ENCODE measurements at regions not wholly inside any gene's neighbourhood (a gene's known extent, or its start where the extent isn't known, plus 50 kb on each side); places are given as distances from the start of the nearest gene placed in this dataset.

DNA sequence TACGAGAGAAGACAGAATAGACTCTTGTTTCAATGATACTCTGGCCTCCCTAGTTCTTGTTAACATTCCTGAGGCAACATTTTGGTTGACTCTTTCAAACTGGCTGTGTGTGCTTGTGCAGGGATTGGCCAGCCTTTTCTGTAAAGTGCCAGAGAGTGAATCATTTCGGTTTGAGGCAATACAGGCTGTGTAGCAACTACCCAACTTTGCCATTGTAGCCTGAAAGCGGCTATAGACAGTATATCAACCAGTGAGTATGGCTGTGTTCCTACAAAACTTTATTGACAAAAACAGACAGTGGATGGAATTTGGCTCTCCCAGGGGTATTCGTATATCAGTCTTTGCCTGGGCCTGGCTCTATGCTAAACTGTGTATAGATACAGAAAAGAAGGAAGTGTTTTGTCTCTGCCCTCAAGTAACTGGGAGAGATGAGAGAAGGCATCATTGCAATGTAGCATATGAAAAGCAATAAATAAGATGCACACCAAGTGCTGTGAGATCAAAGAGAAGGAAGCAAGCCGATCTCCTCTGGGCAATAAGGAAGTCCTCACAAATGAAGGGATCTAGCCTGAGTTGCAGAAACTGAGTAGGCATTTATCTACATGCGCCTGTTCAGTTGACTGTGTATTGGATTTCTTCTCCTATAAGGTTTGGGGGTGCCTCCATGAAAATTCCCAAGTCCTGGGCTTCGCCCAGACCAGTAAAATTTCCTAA, 568.0 kb upstream of the KLF4 start:
- no peak overlapping the region for H3K4me2 ChIP-seq (replicated peaks; ENCODE audit: low read depth, low read length, poor library complexity, severe bottlenecking)
- intact Hi-C loops (cut with micrococcal nuclease): no loop called here
- DNase-seq: no peak
- H3K79me2 ChIP-seq (ENCODE audit: control insufficient read depth, insufficient read depth, low read length): no peaks in the 10 kb centered on the region
- H4K20me1 ChIP-seq (ENCODE audit: control insufficient read depth, insufficient read depth, low read length, poor library complexity, severe bottlenecking): no peaks in the 10 kb centered on the region
- Mint-ChIP-seq H3K4me3 (no peak overlapping the region), H3K27ac (no peak overlapping the region), H3K27me3 (peaks cover 7% of the 10 kb centered on the region), H3K9me3 (ENCODE audit: insufficient read depth) (no peaks in the 10 kb centered on the region), H3K4me1 (no peaks in the 10 kb centered on the region)
- CTCF ChIA-PET: no interaction called here
- no peak overlapping the region for H3K27ac ChIP-seq (ENCODE audit: low read length in 2 of 2)
- H3K9ac ChIP-seq (ENCODE audit: low read length): no peak overlapping the region
- H2AFZ ChIP-seq (ENCODE audit: insufficient read depth, low read depth, low read length, poor library complexity, severe bottlenecking): no peak overlapping the region
- ATAC-seq (ENCODE audit: low read depth): no peak
- H3K9me3 ChIP-seq (ENCODE audit: control extremely low read depth in 1 of 3, control insufficient read depth in 2 of 3, insufficient read depth in 1 of 3, low read length in 2 of 3): no peaks in the 10 kb centered on the region
- POLR2A ChIA-PET: no interaction called here
- no peak overlapping the region for H3K4me3 ChIP-seq (ENCODE audit: control extremely low read depth in 1 of 5, extremely low read depth in 1 of 5, insufficient read depth in 1 of 5, low read depth in 2 of 5, low read length in 4 of 5)
- TF ChIP-seq, protein P1, sequence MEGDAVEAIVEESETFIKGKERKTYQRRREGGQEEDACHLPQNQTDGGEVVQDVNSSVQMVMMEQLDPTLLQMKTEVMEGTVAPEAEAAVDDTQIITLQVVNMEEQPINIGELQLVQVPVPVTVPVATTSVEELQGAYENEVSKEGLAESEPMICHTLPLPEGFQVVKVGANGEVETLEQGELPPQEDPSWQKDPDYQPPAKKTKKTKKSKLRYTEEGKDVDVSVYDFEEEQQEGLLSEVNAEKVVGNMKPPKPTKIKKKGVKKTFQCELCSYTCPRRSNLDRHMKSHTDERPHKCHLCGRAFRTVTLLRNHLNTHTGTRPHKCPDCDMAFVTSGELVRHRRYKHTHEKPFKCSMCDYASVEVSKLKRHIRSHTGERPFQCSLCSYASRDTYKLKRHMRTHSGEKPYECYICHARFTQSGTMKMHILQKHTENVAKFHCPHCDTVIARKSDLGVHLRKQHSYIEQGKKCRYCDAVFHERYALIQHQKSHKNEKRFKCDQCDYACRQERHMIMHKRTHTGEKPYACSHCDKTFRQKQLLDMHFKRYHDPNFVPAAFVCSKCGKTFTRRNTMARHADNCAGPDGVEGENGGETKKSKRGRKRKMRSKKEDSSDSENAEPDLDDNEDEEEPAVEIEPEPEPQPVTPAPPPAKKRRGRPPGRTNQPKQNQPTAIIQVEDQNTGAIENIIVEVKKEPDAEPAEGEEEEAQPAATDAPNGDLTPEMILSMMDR (IDR thresholded peaks at IDR 0.05): no peak
- TF ChIP-seq EZH2 (IDR thresholded peaks at IDR 0.05; ENCODE audit: borderline replicate concordance, insufficient read depth, low read depth, low read length, poor library complexity, severe bottlenecking): no peak
- H3K27me3 ChIP-seq (replicated peaks in 1 of 4; ENCODE audit: control extremely low read depth in 1 of 4, control insufficient read depth in 3 of 4, insufficient read depth in 4 of 4, low read length in 3 of 4): no peaks in the 10 kb centered on the region
- H3K36me3 ChIP-seq (replicated peaks in 1 of 2; ENCODE audit: control extremely low read depth in 1 of 2, control insufficient read depth in 1 of 2, extremely low read depth in 1 of 2, insufficient read depth in 2 of 2, low read length in 1 of 2): no peaks in the 10 kb centered on the region
- no peaks in the 10 kb centered on the region for H3K4me1 ChIP-seq (ENCODE audit: control insufficient read depth in 2 of 2, insufficient read depth in 2 of 2, low read length in 2 of 2)
- WGBS (ENCODE audit: insufficient coverage): 90% methylated on average over 7 of the region's 7 CpGs

DNA sequence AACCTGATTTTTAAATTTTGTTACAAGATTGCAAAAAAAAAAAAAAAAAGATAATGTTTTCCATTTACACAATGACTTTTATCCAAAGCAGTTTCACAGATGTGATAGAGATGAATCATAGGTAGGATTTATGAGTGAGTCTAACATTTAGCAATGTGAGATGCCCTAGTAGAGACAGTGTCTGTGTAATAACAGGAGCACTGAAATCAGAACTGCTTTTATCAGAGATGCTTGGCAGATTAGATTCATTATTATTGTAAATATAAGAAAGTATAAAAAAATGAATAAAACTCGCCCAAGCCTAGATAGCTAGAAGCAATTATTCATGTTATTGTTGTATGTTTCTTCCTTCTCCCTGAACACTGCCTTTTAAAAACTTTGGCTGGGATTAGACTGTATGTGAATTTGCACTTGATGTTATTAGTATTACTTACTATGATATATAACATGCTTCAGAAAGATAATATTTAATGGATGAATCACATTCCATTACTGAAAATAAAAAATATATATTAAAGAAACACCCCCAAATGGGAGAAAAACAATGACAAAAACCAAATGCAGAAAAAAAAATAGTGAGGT, 567.3 kb upstream of the KLF4 start:
- Histone ChIP-seq H4K20me1 (ENCODE audit: control insufficient read depth, insufficient read depth, low read length, poor library complexity, severe bottlenecking) (no peaks in the 10 kb centered on the region), H3K9me3 (ENCODE audit: control extremely low read depth in 1 of 3, control insufficient read depth in 2 of 3, insufficient read depth in 1 of 3, low read length in 2 of 3) (no peaks in the 10 kb centered on the region), H3K4me3 (ENCODE audit: control extremely low read depth in 1 of 5, extremely low read depth in 1 of 5, insufficient read depth in 1 of 5, low read depth in 2 of 5, low read length in 4 of 5) (no peak overlapping the region), H3K9ac (ENCODE audit: low read length) (no peak overlapping the region), H3K27me3 (replicated peaks in 1 of 4; ENCODE audit: control extremely low read depth in 1 of 4, control insufficient read depth in 3 of 4, insufficient read depth in 4 of 4, low read length in 3 of 4) (no peaks in the 10 kb centered on the region), H3K27ac (ENCODE audit: low read length in 2 of 2) (no peak overlapping the region), H3K4me1 (ENCODE audit: control insufficient read depth in 2 of 2, insufficient read depth in 2 of 2, low read length in 2 of 2) (no peaks in the 10 kb centered on the region), H3K79me2 (ENCODE audit: control insufficient read depth, insufficient read depth, low read length) (no peaks in the 10 kb centered on the region), H2AFZ (ENCODE audit: insufficient read depth, low read depth, low read length, poor library complexity, severe bottlenecking) (no peak overlapping the region), H3K4me2 (replicated peaks; ENCODE audit: low read depth, low read length, poor library complexity, severe bottlenecking) (no peak overlapping the region), H3K36me3 (replicated peaks in 1 of 2; ENCODE audit: control extremely low read depth in 1 of 2, control insufficient read depth in 1 of 2, extremely low read depth in 1 of 2, insufficient read depth in 2 of 2, low read length in 1 of 2) (no peaks in the 10 kb centered on the region)
- H3K27ac Mint-ChIP-seq: no peak overlapping the region
- ChIA-PET CTCF (no interaction called here), POLR2A (no interaction called here)
- no CpG with 5 or more reads among the region's 1 CpG for WGBS (ENCODE audit: insufficient coverage)
- H3K4me1 Mint-ChIP-seq: no peaks in the 10 kb centered on the region
- DNase-seq: no peak
- no peaks in the 10 kb centered on the region for H3K9me3 Mint-ChIP-seq (ENCODE audit: insufficient read depth)
- H3K4me3 Mint-ChIP-seq: no peak overlapping the region
- no peak for ATAC-seq (ENCODE audit: low read depth)
- TF ChIP-seq, protein P1 (IDR thresholded peaks at IDR 0.05): no peak
- TF ChIP-seq EZH2 (IDR thresholded peaks at IDR 0.05; ENCODE audit: borderline replicate concordance, insufficient read depth, low read depth, low read length, poor library complexity, severe bottlenecking): no peak
- peaks cover 6% of the 10 kb centered on the region for H3K27me3 Mint-ChIP-seq
- intact Hi-C loops (cut with micrococcal nuclease): no loop called here

Measured in B cell (primary cell).